Kidney capillary endothelial cell (primary cell): ENCODE measurements at regions not wholly inside any gene's neighbourhood (a gene's known extent, or its start where the extent isn't known, plus 50 kb on each side); places are given as distances from the start of the nearest gene placed in this dataset.

Source experiments
- DNase-seq: peaks from one replicate; pipeline ENCODE4 v3.0.0-alpha.2; 2018; ENCODE audit warnings: low spot score

DNA sequence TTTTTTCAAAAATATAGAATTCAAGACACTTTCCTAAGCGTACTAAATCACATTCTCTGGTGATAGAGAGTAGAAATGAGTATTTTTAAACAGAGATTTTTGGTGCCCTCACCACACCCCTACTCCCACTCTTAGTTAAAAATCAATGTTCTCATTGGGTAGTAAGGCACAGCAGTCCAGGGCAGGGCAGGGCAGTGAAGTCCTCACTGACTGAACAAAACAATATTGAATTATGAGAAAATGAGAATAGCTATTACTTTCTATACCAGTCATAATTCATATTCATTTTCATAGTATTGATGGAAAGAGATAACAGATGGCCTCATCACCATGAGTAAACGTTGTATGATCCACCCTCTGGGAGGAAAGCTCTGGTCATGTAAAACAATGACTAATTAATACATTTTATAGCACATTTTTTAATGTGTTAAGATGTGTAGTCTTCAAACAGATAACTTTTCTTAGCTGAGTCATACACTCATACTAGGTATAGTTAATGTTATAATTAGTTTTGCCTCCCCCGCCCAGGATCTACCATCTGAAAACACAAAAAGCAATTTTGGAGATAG is 686.1 kb downstream of the KCNJ3 start:
- no peak for DNase-seq

DNA sequence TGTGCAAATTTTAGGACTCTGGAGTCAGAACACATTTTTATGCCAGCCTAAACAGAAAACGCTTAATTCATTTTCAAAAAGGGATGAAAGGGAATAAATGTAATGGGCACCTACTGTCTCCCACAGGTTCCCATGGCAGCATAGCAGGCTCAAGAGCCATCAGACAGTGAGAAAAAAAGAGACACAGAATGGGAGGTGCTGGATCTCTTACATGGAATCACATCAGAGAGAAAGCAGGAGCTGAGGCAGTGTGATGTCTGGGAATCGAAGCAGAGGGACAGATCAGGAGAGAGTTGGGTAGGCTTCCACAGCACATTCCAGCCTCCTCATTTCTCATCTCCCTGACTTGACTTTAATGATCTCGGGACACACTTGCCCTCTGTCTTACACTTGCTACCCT is 684.3 kb downstream of the KCNJ3 start:
- DNase-seq = no peak

- no peak for DNase-seq
Observed at GRCh38 chr2:155381436-155381835, 682.9 kb downstream of the KCNJ3 start.

DNA sequence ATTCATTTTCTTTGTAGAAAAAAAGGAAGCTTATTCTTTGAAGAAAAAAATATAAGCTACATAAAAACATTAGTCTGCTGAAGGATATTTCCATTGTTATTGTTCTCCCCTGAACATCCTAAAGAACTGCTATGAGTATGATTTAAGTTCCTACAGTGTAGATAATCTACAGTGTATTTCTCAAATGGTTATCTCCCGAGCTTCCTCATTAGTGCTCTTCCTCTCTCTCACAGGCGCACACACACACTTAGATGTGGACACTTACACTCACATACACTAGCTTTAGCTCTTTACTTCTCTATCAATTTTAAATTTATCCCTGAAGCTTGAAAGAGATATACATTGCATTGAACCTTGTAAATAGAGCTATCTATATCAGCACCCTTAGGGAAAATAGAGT is 681.0 kb downstream of the KCNJ3 start:
- no peak for DNase-seq

GRCh38 chr2:155377931-155378444 is 679.5 kb downstream of the KCNJ3 start:
- DNase-seq = no peak

- DNase-seq = peak; percentile 27
Observed at GRCh38 chr2:155377266-155377680, 678.8 kb downstream of the KCNJ3 start.

DNA sequence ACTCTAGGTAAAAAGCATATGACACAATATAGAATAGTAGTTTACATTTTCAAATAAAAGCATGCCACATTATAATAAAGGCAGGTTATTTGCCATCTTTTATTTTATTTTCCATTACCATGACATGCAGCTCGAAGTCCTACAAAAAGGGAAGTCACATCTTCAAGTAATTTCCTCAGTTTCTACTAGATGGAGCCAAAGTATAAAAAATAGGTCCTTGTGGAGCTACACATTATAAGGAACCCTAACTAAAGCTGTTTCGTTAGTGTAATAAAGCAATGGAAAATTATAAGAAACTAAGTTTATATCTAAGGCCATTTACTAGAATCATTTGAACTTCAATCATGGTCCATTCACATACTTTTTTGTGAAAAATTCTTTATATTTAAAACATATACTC is 674.5 kb downstream of the KCNJ3 start:
- DNase-seq = no peak

GRCh38 chr2:155368934-155369333 is 670.4 kb downstream of the KCNJ3 start:
- peak; percentile 16 for DNase-seq

DNA sequence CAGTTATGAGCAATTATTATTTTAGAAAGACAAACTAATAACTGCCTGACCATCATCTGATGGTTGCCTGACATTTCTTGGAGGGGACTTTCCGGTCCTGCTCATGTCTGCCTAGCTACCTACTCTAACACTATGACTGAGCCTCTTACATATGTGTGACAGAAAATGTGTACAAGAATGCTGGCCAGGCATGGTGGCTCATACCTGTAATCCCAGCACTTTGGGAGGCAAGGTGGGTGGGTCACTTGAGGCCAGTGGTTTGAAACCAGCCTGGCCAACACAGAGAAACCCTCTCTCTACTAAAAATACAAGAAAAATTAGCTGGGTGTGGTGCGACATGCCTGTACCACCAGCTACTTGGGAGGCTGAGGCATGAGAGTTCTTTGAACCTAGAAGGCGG is 666.3 kb downstream of the KCNJ3 start:
- DNase-seq = no peak

- no peak for DNase-seq
Observed at GRCh38 chr2:155363349-155363888, 664.9 kb downstream of the KCNJ3 start.

DNA sequence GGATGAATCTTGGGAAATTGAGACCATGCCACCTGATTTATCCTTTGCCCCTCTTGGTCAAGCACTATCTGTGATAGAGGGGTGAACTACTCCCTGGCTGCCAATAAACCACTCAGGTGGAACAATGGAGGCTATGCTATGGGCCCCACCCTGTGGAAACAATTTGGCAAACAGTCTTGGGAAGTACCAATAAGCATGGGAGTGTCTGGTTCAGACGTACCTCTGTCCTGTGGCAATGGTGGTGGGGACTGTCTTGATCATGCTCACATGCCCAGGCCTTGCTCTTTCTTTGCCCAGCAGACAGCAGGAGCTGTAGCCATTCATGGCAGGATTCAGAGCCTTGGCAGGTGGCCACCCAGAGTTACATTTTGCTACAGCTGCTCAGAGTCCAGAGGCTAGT is 658.7 kb downstream of the KCNJ3 start:
- DNase-seq = no peak

- DNase-seq = no peak
Observed at GRCh38 chr2:155356250-155356649, 657.8 kb downstream of the KCNJ3 start.

GRCh38 chr2:155350783-155351580 is 652.5 kb downstream of the KCNJ3 start:
- no peak for DNase-seq

GRCh38 chr2:155332016-155332415 is 633.5 kb downstream of the KCNJ3 start:
- DNase-seq = no peak

DNA sequence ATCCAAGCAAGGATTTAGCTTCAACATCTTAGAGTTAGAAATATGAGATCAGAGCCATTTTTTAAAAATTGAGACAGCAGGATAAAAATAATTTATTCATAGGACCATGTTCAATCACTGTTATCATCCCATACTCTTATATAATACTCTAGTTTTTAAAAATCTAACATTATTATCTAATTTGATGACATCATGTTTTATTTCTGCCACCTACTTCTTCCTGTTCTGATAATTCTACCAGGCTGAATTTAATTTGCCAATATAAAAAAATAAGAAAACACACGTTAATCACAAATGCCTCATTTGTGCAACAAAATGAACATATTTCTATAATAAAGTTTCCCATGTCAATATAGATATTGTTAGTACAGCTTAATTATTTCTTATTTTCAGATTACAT is 621.7 kb downstream of the KCNJ3 start:
- DNase-seq = no peak

GRCh38 chr2:155318710-155319109 is 620.2 kb downstream of the KCNJ3 start:
- no peak for DNase-seq

GRCh38 chr2:155315768-155316167 is 617.3 kb downstream of the KCNJ3 start:
- no peak for DNase-seq

DNA sequence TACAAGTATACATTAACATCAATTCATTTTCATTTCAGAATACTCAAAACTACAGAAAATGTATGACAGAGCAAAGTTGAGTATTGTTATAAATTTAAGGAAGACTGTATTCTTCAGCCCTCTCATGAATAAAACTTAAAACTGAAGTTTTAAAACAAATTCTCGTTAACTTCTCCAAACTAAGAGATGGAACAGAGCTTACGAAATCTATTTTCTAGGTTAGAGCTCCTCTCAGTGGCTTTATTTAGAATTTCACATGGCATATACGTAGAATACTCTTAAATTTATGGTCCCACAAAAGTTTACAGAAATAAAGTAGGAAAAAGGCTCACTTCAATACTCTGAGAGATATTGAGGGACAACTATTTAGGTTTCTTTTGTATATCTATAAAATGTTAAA is 612.1 kb downstream of the KCNJ3 start:
- peak; percentile 17 for DNase-seq

GRCh38 chr2:155309483-155309882 is 611.0 kb downstream of the KCNJ3 start:
- no peak for DNase-seq

GRCh38 chr2:155308367-155309009 is 610.0 kb downstream of the KCNJ3 start:
- DNase-seq = no peak

GRCh38 chr2:155301221-155301620 is 602.7 kb downstream of the KCNJ3 start:
- DNase-seq = no peak

- DNase-seq = no peak
Observed at GRCh38 chr2:155298001-155298400, 599.5 kb downstream of the KCNJ3 start.

GRCh38 chr2:155294358-155294757 is 595.9 kb downstream of the KCNJ3 start:
- no peak for DNase-seq
